COLO829 (cell line): ENCODE measurements at regions not wholly inside any gene's neighbourhood (a gene's known extent, or its start where the extent isn't known, plus 50 kb on each side); places are given as distances from the start of the nearest gene placed in this dataset.

Source experiments
- DNase-seq: peaks from one replicate; pipeline ENCODE4 v3.0.0; 2012; ENCODE audit warnings: low spot score

DNA sequence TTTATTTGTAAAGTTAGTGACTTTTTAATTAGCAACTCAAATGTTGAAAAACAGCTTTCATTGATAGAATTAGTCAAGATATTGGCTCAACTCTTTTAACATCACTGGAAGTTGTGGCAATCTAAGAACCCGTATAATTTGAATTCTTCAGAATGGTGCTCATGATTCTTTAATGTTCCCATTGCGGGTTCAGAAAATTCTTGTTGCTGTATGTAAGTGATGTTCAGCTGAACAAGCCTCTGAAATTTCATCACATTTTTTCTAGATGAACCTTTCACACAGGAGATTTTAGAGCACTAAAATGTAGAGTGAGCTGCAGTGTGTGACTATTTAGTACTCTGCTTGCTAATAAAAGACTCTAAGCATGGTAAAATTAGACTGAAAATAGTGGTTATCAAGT is 1317.7 kb downstream of the FSTL5 start:
- no peak for DNase-seq

GRCh38 chr4:160847228-160847627 is 1316.6 kb downstream of the FSTL5 start:
- no peak for DNase-seq

GRCh38 chr4:160848489-160848888 is 1315.3 kb downstream of the FSTL5 start:
- DNase-seq: no peak

DNA sequence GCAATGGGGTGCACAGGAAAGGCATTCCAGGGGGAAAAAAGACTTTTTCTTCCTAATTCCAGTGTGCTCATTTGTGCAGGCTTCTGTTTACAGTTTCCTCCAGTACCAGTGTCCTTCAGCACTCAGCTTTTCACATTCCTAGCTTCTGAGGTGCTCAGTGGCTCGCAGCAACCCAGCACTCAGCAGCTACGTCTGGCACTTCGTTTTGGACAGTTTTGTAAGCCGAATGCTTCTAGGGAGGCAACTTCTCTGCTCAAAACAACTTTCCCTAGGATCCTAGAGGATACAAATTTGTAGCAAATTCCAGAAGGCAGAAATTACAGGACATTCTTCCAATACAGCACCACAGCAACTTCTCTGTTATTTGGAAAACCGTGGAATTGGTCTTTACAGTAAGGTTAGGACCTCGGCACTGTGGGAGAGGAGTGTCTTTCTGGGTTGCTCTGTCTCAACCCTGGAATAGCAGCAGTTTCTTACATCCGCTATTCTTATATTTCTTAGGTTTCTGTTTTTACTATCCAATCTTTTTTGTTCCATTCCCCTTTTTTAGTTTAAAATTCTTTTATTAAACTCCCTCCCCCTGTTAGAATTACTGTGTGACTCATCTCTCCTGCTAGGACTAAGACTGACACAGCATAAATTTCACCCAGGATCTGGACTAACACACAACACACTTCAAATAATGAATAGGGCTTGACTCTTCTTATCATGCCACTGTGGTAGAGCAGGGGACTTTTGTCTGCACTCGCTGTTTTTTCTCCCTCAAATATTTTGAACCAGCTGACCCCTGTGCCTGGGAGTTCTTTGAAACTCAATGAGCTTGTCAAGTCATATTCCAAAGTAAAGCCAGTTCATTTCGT is 1314.7 kb downstream of the FSTL5 start:
- no peak for DNase-seq

- DNase-seq: no peak
Measured at GRCh38 chr4:160864253-160864652, 1299.5 kb downstream of the FSTL5 start.

GRCh38 chr4:160869899-160870298 is 1293.9 kb downstream of the FSTL5 start:
- DNase-seq: no peak

- no peak for DNase-seq
Measured at GRCh38 chr4:160872491-160872890, 1291.3 kb downstream of the FSTL5 start.

DNA sequence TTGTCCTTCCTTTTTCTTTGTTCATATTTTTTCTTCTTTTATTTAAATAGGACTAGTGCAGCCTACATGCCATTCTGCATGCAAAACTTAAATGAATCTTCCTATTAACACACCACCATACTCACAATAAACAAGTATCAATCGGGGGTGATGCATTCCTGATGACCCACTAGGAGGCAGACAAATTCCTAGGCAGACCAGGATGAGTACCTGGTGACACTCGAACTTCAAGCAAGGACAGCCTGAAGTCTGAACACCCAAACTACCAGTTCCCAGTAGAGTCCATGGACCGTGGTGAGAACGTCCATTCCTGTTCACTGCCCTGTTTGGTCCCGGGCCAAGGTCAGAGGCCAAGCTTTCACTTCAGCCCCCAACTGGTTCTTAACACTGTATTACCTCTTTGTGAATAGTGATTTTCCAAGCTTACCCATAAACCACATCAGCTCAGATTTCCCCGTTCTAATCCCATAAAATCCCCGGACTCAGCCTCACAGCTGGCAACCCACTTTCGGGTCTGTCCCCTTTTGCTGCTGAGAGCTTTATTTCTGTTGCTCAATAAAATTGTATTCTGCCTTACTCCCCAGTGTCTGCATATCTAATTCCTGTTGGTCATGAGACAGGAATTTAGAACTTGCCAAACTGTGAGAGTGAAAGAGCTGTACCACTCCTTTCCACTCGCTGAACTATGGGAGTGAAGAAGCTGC is 1286.6 kb downstream of the FSTL5 start:
- DNase-seq: no peak

DNA sequence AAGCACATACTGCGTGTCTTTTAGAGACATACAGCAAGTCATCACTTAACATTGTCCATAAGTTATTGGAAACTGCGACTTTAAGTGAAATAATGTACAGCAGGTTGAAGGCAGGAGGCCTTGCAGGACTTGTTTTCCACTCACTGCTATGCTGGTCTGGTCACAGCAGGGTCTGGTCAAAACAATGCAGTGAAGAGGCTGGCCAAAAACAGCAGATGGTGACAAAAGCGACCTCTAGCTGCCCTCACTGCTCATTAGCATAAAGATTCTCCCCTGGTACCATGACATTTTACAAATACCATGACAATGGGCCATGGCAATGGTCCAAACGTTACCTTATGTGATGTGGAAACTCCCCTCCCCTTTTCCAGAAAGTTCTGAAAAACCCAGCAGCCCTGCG is 1283.6 kb downstream of the FSTL5 start:
- no peak for DNase-seq

DNA sequence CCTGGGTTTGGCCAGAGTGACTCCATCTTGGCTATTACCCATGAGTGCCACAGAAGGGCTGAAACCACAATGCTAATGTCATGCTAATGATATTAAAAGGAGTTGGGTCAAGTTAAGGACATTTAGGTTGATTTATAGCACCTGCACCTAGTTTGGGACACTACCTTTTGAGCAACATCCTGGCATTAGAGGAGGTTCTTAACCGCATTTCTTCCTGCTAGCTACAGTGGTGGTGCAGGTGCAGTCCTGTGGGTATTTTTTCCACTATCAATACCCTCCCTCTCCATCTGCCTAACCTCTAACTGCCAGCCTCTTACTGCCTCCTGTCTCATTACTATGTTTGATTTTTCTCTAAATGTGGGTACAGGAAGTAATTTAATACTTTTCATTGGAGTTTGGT is 1276.1 kb downstream of the FSTL5 start:
- no peak for DNase-seq

GRCh38 chr4:160894128-160894527 is 1269.7 kb downstream of the FSTL5 start:
- DNase-seq: no peak

DNA sequence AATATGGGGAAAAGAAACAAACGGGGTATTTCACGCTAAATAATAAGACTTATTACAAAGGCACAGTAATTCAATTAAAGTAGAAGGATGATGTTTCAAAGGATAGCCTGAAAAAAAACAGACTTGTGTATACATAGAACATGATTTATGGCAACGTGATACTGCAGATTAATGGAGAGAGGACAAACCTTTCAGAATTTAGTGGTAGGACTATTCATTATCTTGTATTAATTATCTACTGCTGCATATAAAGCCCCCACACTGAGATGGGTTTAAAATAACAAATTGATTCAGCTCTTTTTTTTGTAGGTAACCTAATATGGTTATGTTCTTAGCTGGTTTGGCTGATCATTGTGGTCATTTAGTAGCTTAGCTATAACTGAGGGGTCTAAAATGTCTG is 1269.0 kb downstream of the FSTL5 start:
- no peak for DNase-seq

DNA sequence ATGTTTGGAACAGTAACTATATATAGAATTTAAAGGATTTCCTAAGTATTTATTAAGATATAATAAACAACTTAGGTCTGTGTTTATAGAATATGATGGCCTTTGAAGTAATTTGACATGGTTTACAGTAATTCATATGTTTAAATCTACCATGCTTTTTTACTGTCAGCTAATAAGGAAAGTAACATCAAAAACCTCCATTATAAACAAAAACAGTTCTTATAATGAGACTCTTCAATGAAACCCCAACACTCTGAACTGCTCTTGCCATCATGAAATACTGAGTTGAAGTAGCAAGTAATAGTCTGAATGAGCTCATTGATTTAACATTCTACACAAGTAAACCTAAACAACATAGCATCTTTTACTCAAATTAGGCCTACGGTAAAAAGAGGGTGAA is 1236.5 kb downstream of the FSTL5 start:
- DNase-seq: no peak

DNA sequence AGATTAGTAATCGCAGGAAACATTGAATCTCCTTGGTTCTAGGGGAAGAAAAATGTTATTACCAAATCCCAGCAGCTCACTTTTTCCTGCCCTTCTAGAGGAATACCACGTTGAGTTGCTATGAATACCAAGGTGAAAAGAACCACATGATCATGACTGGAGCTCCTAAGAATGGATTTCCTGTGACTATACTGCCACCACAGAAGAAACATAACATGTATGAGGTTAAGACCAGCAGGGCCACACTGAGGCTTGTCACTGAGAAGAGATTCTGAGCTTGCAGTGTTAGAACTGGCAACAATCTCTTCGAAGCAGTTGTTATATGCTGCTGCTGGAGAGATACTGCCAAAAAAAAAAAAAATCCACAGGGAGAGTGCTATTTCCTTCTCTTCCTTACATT is 1235.3 kb downstream of the FSTL5 start:
- no peak for DNase-seq

DNA sequence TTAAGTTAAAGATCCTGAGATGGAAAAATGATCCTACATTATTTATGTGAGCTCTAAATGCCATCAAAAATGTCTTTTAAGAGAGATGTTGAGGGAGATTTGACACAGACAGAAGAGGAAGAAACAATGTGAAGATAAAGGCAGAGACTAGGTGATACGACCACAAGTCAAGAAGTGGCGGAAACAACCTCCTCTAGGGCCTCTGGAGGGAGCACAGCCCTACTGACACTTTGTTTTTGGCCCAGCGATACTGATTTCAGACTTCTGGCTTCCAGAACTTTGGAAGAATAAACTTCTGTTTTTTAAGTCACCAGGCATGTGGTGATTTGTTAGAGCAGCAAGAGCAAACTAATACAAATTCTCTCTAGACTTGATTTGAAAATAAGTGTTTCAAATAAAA is 1216.1 kb downstream of the FSTL5 start:
- DNase-seq: no peak

GRCh38 chr4:160956875-160957274 is 1206.9 kb downstream of the FSTL5 start:
- DNase-seq: no peak

- DNase-seq: no peak
Measured at GRCh38 chr4:160969925-160970324, 1193.9 kb downstream of the FSTL5 start.

- DNase-seq: no peak
Measured at GRCh38 chr4:160980091-160980490, 1183.7 kb downstream of the FSTL5 start.

DNA sequence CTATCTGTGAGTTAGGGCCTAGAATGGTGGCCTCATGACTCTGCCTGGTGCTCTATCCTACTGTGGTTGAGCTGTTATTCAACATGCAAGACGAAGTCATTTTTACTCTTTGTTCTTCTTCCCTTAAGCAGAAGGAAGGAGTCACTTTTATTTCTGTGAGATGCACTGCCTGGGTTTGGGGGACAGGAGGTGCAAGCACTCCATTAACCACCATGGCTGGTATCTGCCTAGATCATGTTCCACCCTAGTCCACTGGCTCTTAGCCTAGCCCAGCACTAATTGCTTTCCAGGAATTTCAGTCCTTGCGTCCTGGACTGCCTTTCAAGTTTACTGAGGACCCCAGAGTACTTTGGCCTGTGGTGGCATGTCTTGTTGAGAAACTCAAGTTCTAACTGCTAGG is 1182.7 kb downstream of the FSTL5 start:
- no peak for DNase-seq

- DNase-seq: no peak
Measured at GRCh38 chr4:160983035-160983434, 1180.8 kb downstream of the FSTL5 start.

GRCh38 chr4:161002386-161002785 is 1161.4 kb downstream of the FSTL5 start:
- no peak for DNase-seq

DNA sequence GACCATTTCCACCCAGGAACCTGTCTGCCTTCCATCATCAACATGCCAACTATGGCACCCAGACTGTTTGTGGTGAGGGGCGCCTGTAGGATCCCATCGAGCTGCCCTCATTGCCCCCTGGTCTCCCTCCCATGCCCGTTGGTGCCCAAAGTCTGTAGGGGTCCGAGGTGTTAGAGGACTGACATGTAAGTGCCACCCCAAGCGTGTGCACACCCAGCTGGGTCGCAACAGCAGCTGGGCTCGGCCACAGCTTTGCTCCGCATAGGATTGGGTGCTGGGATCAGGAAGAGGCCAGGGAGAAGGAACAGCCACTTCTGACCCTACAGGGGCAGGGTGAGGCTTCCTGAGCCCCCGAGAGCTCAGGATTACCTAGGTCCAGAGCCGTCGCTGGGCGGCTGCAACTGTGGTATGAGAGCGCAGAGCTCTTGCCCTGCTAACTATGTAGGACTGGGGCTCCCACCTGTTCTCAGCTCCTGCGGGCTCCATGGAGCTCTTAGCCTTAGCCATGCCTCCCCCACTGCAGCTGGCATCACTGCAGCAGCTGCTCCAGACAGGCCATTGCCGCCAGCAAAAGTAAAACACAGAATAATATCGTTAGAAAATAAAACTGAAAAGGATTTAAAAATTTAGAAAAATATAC is 1160.3 kb downstream of the FSTL5 start:
- no peak for DNase-seq

DNA sequence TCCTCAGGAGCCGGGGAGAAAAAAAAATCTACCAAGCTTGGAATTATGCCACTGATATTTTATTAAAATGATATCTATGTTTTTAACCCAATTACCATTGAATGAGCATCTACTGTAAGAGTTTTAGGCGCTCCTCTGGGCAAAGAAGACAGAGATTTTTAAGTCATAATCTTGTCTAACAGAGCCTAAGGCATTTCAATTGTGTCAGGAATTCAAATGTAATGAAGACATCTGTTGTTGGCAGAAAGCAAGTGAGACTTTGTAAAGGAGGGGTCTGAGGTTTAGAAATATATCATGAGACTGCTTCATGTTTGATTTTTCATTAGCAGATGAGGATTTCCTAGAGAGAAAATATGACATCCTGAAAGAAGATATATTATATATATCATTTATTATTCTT is 1158.1 kb downstream of the FSTL5 start:
- no peak for DNase-seq
